ENCODE measurements at regions not wholly inside any gene's neighbourhood (a gene's known extent, or its start where the extent isn't known, plus 50 kb on each side); places are given as distances from the start of the nearest gene placed in this dataset.

DNA sequence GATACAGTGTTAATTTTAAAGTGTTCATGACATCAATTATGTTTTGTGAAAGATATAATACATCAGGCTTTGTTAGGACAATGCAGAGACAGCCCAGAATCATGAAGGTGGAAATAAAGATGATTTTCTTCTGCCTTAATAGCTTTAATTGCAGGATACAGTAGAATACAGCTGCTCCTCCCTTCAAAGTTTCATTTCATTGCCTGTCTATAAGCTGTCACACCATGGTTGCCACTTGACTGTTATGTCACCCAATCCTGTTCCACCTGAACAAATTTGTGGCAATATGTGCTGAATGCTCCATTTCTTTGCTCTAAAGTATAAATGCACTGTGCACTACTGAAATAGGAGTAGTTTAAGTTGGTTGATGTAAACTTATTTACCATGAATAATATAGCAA, 537.8 kb upstream of the ROBO2 start:
- TF ChIP-seq, protein P1, sequence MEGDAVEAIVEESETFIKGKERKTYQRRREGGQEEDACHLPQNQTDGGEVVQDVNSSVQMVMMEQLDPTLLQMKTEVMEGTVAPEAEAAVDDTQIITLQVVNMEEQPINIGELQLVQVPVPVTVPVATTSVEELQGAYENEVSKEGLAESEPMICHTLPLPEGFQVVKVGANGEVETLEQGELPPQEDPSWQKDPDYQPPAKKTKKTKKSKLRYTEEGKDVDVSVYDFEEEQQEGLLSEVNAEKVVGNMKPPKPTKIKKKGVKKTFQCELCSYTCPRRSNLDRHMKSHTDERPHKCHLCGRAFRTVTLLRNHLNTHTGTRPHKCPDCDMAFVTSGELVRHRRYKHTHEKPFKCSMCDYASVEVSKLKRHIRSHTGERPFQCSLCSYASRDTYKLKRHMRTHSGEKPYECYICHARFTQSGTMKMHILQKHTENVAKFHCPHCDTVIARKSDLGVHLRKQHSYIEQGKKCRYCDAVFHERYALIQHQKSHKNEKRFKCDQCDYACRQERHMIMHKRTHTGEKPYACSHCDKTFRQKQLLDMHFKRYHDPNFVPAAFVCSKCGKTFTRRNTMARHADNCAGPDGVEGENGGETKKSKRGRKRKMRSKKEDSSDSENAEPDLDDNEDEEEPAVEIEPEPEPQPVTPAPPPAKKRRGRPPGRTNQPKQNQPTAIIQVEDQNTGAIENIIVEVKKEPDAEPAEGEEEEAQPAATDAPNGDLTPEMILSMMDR (IDR thresholded peaks at IDR 0.05; ENCODE audit: low read depth, low read length) = no peak
- H3K4me3 ChIP-seq (ENCODE audit: low read depth, low read length) = no peak overlapping the region
- in situ Hi-C loops (cut with HindIII; ENCODE audit: low sequenced_read_pairs) = no loop called here
- no peak for DNase-seq (ENCODE audit: low read depth, low spot score)

DNA sequence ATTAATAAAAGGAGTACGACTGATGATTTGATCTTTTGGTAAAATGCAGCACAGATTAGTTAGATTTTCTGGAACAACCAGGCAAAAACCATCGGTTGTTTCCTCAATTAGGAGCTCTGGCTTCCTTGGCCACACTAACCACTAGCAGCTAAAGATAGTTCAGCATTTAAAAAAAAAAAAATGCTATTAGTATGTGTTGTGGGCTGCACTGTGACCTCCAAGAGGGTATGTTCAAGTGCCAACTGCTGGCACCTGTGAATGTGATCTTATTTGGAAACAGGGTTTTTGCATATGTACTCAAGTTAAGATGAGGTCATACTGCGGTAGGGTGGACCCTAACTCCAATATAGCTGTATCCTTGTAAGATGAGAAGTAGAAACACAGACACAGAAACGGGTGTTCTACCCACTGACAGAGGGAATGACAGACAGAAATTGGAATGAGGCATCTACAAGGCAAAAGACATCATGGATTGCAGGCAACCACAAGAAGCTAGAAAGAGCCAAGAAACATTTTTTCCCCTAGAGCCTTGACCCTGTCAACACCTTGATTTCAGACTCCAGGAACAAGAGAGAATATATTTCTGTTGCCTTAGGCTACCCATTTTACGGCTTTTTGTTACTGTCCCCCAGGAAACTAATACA, 534.6 kb upstream of the ROBO2 start:
- TF ChIP-seq, protein P1 (IDR thresholded peaks at IDR 0.05; ENCODE audit: low read depth, low read length) = no peak
- in situ Hi-C loops (cut with HindIII; ENCODE audit: low sequenced_read_pairs) = no loop called here
- no peak overlapping the region for H3K4me3 ChIP-seq (ENCODE audit: low read depth, low read length)
- no peak for DNase-seq (ENCODE audit: low read depth, low spot score)

DNA sequence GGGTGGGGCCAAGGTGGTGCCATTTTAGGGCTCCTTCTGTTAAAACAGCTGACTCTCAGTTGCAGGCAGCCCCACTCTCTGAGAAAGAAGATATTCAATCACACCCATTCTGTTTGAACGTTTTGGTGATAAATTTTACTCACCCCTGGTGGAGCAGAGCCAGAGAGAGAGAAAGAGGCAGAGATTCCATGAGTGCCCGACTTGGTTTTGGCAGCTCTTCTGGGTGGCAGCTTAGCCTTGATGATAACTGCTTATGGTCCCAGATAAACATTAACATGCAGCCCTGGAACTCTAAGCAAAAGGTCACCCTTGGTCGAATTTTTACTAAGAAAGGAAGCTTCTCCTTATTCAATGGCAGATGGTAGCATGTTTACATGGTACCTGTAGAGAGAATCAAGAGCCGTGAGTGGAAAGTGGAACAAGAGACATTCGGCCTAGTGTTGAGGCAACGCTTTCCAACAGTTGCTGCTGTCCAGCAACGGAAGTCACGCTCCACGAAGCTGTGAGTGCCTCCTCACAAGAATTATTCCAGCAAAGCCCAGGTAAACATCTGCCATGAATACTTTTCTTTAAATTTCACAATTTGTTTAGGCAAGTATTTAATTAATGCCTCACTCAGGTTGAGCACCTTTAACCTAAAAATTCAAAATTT, 530.6 kb upstream of the ROBO2 start:
- TF ChIP-seq, protein P1 (IDR thresholded peaks at IDR 0.05; ENCODE audit: low read depth, low read length) = no peak
- DNase-seq (ENCODE audit: low read depth, low spot score) = no peak
- H3K4me3 ChIP-seq (ENCODE audit: low read depth, low read length) = no peak overlapping the region
- in situ Hi-C loops (cut with HindIII; ENCODE audit: low sequenced_read_pairs) = no loop called here

DNA sequence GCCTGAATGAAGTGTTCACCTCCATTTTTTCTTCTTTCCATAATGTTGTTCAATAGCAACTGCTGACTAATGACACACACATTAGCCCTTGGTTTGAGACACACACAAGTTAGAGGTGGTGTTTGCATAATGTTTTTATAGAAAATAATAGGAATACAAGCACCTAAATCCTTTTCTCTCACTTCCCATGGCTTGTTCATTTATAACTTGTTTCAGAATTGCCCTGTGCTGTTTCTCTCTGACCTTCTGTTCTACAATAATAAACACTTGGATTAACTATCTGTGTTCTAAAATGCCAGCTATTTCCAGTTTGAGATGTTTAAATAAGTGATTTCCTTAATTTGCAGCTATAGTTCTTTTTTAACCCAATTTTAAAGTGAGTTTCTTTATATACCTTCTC, 525.1 kb upstream of the ROBO2 start:
- TF ChIP-seq, protein P1 (IDR thresholded peaks at IDR 0.05; ENCODE audit: low read depth, low read length) = no peak
- H3K4me3 ChIP-seq (ENCODE audit: low read depth, low read length) = no peak overlapping the region
- peak; percentile 7 for DNase-seq (ENCODE audit: low read depth, low spot score)
- in situ Hi-C loops (cut with HindIII; ENCODE audit: low sequenced_read_pairs) = no loop called here

DNA sequence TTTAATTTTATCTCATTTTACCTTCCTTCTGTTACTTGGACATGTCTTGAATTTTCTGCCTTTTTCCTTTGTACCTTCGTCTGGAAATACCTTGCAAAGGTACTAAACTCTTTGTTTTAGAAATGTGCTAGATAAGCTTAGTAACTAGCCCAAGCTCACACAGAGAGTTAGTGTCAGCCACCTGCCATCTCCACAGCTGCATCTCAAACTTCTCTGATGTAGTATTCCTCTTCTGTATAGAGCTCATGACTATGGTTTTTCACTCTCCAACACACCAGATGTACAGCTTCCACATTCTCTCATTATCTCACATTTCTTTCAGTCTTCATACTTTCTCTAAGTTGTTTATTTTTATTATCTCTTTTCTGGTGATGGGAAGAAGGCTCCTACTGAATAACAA, 516.6 kb upstream of the ROBO2 start:
- no peak overlapping the region for H3K4me3 ChIP-seq (ENCODE audit: low read depth, low read length)
- no peak for DNase-seq (ENCODE audit: low read depth, low spot score)
- TF ChIP-seq, protein P1 (IDR thresholded peaks at IDR 0.05; ENCODE audit: low read depth, low read length) = no peak
- in situ Hi-C loops (cut with HindIII; ENCODE audit: low sequenced_read_pairs) = no loop called here

DNA sequence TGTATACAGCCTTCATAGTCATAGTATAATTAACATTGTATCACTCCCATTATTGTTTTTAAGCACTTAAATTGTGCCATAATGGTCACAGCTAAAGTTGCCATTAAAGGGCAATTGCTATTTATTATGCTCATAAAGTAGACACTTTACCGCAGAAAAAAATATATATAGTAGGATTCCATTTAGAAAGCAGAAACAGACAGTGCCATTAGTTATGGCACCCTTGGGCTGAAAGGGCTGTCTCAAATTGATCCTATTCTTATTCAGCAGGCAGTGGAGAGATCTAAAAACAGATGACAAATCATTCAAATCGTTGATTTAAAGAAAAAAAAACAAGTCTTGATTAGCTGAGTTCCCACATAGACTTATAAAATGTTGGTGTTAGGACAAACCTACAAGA, 514.2 kb upstream of the ROBO2 start:
- in situ Hi-C loops (cut with HindIII; ENCODE audit: low sequenced_read_pairs) = no loop called here
- TF ChIP-seq, protein P1 (IDR thresholded peaks at IDR 0.05; ENCODE audit: low read depth, low read length) = no peak
- no peak overlapping the region for H3K4me3 ChIP-seq (ENCODE audit: low read depth, low read length)
- DNase-seq (ENCODE audit: low read depth, low spot score) = no peak
